ENCODE measurements at regions not wholly inside any gene's neighbourhood (a gene's known extent, or its start where the extent isn't known, plus 50 kb on each side); places are given as distances from the start of the nearest gene placed in this dataset.

DNA sequence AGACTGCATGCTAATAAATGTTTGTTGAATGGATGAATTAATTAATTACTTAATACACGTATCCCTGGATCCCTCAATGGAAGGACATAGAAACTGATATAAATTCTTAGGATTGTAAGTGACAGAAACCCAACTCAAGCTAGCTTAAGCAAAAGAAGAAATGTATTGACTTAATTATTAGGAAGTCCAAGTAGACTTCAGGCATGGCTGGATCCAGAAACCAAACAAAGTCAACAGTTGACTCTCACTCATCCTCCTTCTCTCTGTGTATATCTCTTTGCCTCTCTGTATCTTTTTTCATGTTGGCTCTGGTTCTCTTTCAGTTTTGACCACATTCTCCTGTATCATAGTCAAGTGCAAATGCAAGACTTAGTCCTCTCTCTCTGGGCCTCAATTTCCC is 82.0 kb upstream of the CTNNBL1 start:
- WGBS (ENCODE audit: insufficient coverage, insufficient replicate concordance, low lambda C conversion rate, missing lambda C conversion rate), result 34% methylated on average over 1 of the region's 1 CpG
- in situ Hi-C loops (cut with MboI) (no loop called here), intact Hi-C loops (cut with micrococcal nuclease; ENCODE audit: unreplicated experiment) (no loop called here)
- Histone ChIP-seq H3K4me3 (no peak overlapping the region), H2AFZ (ENCODE audit: control insufficient read depth, low read depth, low read length) (no peak overlapping the region), H3K27me3 (replicated peaks in 1 of 2; ENCODE audit: control insufficient read depth in 2 of 2, insufficient read depth in 2 of 2, low read length in 1 of 2) (no peaks in the 10 kb centered on the region; a peak in 1 of 4 replicates), H3K9me3 (replicated peaks; ENCODE audit: control insufficient read depth, insufficient read depth, low read length) (peaks cover 2% of the 10 kb centered on the region; the same call in 2 of the 3 replicates), H3K4me2 (ENCODE audit: control insufficient read depth, insufficient read depth) (no peak overlapping the region), H3K36me3 (ENCODE audit: control insufficient read depth in 2 of 2, insufficient read depth in 2 of 2, low read length in 1 of 2) (no peaks in the 10 kb centered on the region), H3K79me2 (ENCODE audit: control insufficient read depth, insufficient read depth, low read length) (no peaks in the 10 kb centered on the region), H3K9ac (ENCODE audit: control insufficient read depth, insufficient read depth, low read length) (no peak overlapping the region), H3K27ac (ENCODE audit: control insufficient read depth, insufficient read depth) (no peak overlapping the region), H4K20me1 (ENCODE audit: control insufficient read depth, insufficient read depth) (no peaks in the 10 kb centered on the region; the same call in 1 of the 2 replicates), H3K4me1 (ENCODE audit: control insufficient read depth, insufficient read depth, low read length) (no peaks in the 10 kb centered on the region)
- SMC1A ChIA-PET (ENCODE audit: uncharacterized antibody, unreplicated experiment), result no interaction called here
- BruUV-seq (replicated peaks), result no TSS peak
- DNase-seq (ENCODE audit: low read depth, low spot score) (no peak), ATAC-seq (no peak), FAIRE-seq (no peak)
- RAD21 ChIA-PET (ENCODE audit: unreplicated experiment), result no interaction called here
- POLR2A ChIA-PET, result no interaction called here
- CTCF ChIA-PET, result no interaction called here
- TF ChIP-seq, protein P1, sequence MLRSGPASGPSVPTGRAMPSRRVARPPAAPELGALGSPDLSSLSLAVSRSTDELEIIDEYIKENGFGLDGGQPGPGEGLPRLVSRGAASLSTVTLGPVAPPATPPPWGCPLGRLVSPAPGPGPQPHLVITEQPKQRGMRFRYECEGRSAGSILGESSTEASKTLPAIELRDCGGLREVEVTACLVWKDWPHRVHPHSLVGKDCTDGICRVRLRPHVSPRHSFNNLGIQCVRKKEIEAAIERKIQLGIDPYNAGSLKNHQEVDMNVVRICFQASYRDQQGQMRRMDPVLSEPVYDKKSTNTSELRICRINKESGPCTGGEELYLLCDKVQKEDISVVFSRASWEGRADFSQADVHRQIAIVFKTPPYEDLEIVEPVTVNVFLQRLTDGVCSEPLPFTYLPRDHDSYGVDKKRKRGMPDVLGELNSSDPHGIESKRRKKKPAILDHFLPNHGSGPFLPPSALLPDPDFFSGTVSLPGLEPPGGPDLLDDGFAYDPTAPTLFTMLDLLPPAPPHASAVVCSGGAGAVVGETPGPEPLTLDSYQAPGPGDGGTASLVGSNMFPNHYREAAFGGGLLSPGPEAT (IDR thresholded peaks at IDR 0.05; ENCODE audit: low read depth), result no peak
- TF ChIP-seq, protein P2, sequence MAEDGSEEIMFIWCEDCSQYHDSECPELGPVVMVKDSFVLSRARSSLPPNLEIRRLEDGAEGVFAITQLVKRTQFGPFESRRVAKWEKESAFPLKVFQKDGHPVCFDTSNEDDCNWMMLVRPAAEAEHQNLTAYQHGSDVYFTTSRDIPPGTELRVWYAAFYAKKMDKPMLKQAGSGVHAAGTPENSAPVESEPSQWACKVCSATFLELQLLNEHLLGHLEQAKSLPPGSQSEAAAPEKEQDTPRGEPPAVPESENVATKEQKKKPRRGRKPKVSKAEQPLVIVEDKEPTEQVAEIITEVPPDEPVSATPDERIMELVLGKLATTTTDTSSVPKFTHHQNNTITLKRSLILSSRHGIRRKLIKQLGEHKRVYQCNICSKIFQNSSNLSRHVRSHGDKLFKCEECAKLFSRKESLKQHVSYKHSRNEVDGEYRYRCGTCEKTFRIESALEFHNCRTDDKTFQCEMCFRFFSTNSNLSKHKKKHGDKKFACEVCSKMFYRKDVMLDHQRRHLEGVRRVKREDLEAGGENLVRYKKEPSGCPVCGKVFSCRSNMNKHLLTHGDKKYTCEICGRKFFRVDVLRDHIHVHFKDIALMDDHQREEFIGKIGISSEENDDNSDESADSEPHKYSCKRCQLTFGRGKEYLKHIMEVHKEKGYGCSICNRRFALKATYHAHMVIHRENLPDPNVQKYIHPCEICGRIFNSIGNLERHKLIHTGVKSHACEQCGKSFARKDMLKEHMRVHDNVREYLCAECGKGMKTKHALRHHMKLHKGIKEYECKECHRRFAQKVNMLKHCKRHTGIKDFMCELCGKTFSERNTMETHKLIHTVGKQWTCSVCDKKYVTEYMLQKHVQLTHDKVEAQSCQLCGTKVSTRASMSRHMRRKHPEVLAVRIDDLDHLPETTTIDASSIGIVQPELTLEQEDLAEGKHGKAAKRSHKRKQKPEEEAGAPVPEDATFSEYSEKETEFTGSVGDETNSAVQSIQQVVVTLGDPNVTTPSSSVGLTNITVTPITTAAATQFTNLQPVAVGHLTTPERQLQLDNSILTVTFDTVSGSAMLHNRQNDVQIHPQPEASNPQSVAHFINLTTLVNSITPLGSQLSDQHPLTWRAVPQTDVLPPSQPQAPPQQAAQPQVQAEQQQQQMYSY (CRISPR knock-in tag; IDR thresholded peaks at IDR 0.05), result no peak
- TF ChIP-seq POU2F2 (IDR thresholded peaks at IDR 0.05; ENCODE audit: borderline replicate concordance, low read depth, low read length), result no peak
- TF ChIP-seq, protein P3, sequence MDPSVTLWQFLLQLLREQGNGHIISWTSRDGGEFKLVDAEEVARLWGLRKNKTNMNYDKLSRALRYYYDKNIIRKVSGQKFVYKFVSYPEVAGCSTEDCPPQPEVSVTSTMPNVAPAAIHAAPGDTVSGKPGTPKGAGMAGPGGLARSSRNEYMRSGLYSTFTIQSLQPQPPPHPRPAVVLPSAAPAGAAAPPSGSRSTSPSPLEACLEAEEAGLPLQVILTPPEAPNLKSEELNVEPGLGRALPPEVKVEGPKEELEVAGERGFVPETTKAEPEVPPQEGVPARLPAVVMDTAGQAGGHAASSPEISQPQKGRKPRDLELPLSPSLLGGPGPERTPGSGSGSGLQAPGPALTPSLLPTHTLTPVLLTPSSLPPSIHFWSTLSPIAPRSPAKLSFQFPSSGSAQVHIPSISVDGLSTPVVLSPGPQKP (IDR thresholded peaks at IDR 0.05; ENCODE audit: low read depth, low read length), result no peak
- no peak for TF ChIP-seq ZNF622 (IDR thresholded peaks at IDR 0.05)
- no peak for TF ChIP-seq POLR2AphosphoS2 (IDR thresholded peaks at IDR 0.05; ENCODE audit: low read depth, low read length)
- TF ChIP-seq, protein P4, sequence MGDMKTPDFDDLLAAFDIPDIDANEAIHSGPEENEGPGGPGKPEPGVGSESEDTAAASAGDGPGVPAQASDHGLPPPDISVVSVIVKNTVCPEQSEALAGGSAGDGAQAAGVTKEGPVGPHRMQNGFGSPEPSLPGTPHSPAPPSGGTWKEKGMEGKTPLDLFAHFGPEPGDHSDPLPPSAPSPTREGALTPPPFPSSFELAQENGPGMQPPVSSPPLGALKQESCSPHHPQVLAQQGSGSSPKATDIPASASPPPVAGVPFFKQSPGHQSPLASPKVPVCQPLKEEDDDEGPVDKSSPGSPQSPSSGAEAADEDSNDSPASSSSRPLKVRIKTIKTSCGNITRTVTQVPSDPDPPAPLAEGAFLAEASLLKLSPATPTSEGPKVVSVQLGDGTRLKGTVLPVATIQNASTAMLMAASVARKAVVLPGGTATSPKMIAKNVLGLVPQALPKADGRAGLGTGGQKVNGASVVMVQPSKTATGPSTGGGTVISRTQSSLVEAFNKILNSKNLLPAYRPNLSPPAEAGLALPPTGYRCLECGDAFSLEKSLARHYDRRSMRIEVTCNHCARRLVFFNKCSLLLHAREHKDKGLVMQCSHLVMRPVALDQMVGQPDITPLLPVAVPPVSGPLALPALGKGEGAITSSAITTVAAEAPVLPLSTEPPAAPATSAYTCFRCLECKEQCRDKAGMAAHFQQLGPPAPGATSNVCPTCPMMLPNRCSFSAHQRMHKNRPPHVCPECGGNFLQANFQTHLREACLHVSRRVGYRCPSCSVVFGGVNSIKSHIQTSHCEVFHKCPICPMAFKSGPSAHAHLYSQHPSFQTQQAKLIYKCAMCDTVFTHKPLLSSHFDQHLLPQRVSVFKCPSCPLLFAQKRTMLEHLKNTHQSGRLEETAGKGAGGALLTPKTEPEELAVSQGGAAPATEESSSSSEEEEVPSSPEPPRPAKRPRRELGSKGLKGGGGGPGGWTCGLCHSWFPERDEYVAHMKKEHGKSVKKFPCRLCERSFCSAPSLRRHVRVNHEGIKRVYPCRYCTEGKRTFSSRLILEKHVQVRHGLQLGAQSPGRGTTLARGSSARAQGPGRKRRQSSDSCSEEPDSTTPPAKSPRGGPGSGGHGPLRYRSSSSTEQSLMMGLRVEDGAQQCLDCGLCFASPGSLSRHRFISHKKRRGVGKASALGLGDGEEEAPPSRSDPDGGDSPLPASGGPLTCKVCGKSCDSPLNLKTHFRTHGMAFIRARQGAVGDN (IDR thresholded peaks at IDR 0.05), result no peak
- TF ChIP-seq EZH2 (IDR thresholded peaks at IDR 0.05; ENCODE audit: borderline replicate concordance, control insufficient read depth, low read depth, low read length), result no peak
- TF ChIP-seq CHD1 (IDR thresholded peaks at IDR 0.05; ENCODE audit: low read depth, low read length), result no peak
- TF ChIP-seq, protein P5, sequence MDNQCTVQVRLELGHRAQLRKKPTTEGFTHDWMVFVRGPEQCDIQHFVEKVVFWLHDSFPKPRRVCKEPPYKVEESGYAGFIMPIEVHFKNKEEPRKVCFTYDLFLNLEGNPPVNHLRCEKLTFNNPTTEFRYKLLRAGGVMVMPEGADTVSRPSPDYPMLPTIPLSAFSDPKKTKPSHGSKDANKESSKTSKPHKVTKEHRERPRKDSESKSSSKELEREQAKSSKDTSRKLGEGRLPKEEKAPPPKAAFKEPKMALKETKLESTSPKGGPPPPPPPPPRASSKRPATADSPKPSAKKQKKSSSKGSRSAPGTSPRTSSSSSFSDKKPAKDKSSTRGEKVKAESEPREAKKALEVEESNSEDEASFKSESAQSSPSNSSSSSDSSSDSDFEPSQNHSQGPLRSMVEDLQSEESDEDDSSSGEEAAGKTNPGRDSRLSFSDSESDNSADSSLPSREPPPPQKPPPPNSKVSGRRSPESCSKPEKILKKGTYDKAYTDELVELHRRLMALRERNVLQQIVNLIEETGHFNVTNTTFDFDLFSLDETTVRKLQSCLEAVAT (IDR thresholded peaks at IDR 0.05), result no peak
- TF ChIP-seq, protein P6, sequence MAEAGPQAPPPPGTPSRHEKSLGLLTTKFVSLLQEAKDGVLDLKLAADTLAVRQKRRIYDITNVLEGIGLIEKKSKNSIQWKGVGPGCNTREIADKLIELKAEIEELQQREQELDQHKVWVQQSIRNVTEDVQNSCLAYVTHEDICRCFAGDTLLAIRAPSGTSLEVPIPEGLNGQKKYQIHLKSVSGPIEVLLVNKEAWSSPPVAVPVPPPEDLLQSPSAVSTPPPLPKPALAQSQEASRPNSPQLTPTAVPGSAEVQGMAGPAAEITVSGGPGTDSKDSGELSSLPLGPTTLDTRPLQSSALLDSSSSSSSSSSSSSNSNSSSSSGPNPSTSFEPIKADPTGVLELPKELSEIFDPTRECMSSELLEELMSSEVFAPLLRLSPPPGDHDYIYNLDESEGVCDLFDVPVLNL (IDR thresholded peaks at IDR 0.05; ENCODE audit: low read depth, low read length), result no peak
